HG03342 (cell line): ENCODE measurements at regions not wholly inside any gene's neighbourhood (a gene's known extent, or its start where the extent isn't known, plus 50 kb on each side); places are given as distances from the start of the nearest gene placed in this dataset.
"Not testable (repeated sequence)": the region's sequence is repeated elsewhere in the genome, so short reads cannot be mapped to it uniquely, and the experiment has no call there.

Source experiments
- ATAC-seq: cut with Tn5 transposase; IDR thresholded peaks from one replicate; pipeline ENCODE4 v1.9.1; 2021; ENCODE audit warnings: mild to moderate bottlenecking, moderate library complexity; ENCODE audit not compliant: unreplicated experiment

GRCh38 chr2:182477774-182478173 lies 50.9 kb upstream of the PDE1A start:
- no peak for ATAC-seq

GRCh38 chr2:182481676-182482075 lies 54.8 kb upstream of the PDE1A start:
- no peak for ATAC-seq

- no peak for ATAC-seq
Measured at GRCh38 chr2:182482511-182482910, 55.7 kb upstream of the PDE1A start.

GRCh38 chr2:182496596-182496995 lies 69.8 kb upstream of the PDE1A start:
- ATAC-seq, result no peak

GRCh38 chr2:182499706-182500470 lies 73.1 kb upstream of the PDE1A start:
- no peak for ATAC-seq

- no peak for ATAC-seq
Measured at GRCh38 chr2:182503886-182504285, 77.0 kb upstream of the PDE1A start.

GRCh38 chr2:182504903-182505302 lies 78.1 kb upstream of the PDE1A start:
- no peak for ATAC-seq

GRCh38 chr2:182506606-182507005 lies 79.8 kb upstream of the PDE1A start:
- no peak for ATAC-seq

- ATAC-seq, result not testable (repeated sequence)
Measured at GRCh38 chr2:182508583-182508982, 81.7 kb upstream of the PDE1A start.

- ATAC-seq, result no peak
Measured at GRCh38 chr2:182509216-182509615, 82.4 kb upstream of the PDE1A start.

GRCh38 chr2:182521453-182522404 lies 94.9 kb upstream of the PDE1A start:
- ATAC-seq, result no peak

GRCh38 chr2:182522405-182522896 lies 95.6 kb upstream of the PDE1A start:
- no peak for ATAC-seq

- no peak for ATAC-seq
Measured at GRCh38 chr2:182522972-182523473, 96.2 kb upstream of the PDE1A start.

GRCh38 chr2:182530636-182531035 lies 103.8 kb upstream of the PDE1A start:
- ATAC-seq, result no peak

GRCh38 chr2:182540252-182540651 lies 113.4 kb upstream of the PDE1A start:
- ATAC-seq, result no peak

GRCh38 chr2:182541268-182541667 lies 114.4 kb upstream of the PDE1A start:
- peak; percentile 61 for ATAC-seq

- no peak for ATAC-seq
Measured at GRCh38 chr2:182542501-182543258, 115.8 kb upstream of the PDE1A start.

- no peak for ATAC-seq
Measured at GRCh38 chr2:182543741-182544525, 117.1 kb upstream of the PDE1A start.

- ATAC-seq, result peak; percentile 73
Measured at GRCh38 chr2:182545420-182546167, 118.8 kb upstream of the PDE1A start.
